ENCODE measurements at regions not wholly inside any gene's neighbourhood (a gene's known extent, or its start where the extent isn't known, plus 50 kb on each side); places are given as distances from the start of the nearest gene placed in this dataset.
A peak's percentile ranks its signal among the peaks of the same experiment; 100 is the strongest.

DNA sequence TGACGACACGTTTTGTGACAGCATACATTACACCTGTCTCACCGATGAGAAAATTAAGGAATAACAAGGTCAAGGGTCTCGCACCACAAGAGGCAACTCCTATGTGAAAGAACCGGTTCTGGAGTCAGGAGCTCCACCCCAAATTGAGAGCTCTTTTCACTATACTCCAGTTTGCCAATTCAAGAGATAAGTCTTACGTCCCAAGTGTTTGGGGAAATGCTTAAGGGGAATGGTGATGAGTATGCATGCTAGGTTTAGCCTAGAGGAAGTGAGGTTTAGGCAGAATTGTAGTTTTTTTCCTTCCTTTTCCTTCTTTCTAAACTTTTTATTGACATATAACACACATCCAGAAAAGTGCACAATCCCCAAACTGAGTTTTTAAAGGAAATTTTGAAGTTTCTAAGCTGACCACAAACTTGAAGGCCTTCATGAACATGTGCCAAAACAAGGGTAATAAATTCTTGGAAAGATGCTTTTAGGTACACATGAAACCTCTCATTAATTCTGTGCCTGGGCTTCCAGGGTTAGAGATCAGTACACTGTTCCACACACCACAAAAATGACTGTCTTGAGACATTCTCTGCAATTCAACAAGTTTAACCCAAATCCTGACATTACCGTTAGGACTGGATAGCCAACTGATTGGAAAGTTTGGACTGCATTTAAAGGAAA, 127.6 kb upstream of the SLC1A3 start:
- Histone ChIP-seq H3K27me3 (no peaks in the 10 kb centered on the region), H3K4me3 (no peak overlapping the region), H3K4me1 (no peaks in the 10 kb centered on the region), H3K27ac (no peak overlapping the region), H3K9me3 (no peaks in the 10 kb centered on the region), H3K36me3 (no peaks in the 10 kb centered on the region)
- 75% methylated on average over 7 of the region's 7 CpGs for WGBS
- no peak for TF ChIP-seq POLR2AphosphoS5 (IDR thresholded peaks at IDR 0.05)
- no peak for TF ChIP-seq POLR2A (IDR thresholded peaks at IDR 0.05)
- TF ChIP-seq EP300 (IDR thresholded peaks at IDR 0.05): no peak
- no peak for TF ChIP-seq CTCF (IDR thresholded peaks at IDR 0.05)
- DNase-seq (ENCODE audit: low spot score in 2 of 2): no peak

GRCh38 chr5:36481454-36482120, 124.8 kb upstream of the SLC1A3 start:
- Histone ChIP-seq H3K4me3 (no peak overlapping the region), H3K4me1 (no peaks in the 10 kb centered on the region), H3K36me3 (no peaks in the 10 kb centered on the region), H3K27ac (no peak overlapping the region), H3K9me3 (no peaks in the 10 kb centered on the region), H3K27me3 (no peaks in the 10 kb centered on the region)
- no peak for TF ChIP-seq POLR2A (IDR thresholded peaks at IDR 0.05)
- WGBS: 56% methylated on average over 5 of the region's 5 CpGs
- DNase-seq (ENCODE audit: low spot score in 2 of 2): no peak

DNA sequence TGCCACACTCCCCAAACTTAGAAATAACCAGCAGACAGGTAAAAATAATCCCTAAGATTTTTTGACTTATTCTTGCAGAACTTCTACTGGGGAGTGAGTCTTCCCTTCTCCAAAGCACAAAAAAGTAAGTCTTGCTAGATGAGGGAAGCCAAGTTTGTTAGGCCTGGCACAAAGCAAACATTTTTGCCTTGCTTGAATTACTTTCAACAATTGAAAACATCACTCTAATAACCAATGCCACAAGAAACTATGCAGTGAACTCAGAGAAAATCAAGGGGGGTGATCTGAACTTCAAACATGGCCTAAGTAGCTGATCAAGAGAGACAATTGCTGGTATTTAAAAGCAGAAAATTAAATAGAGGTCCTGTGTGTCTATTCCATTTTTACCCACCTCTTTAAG, 123.6 kb upstream of the SLC1A3 start:
- Histone ChIP-seq H3K9me3 (no peaks in the 10 kb centered on the region), H3K27ac (no peak overlapping the region), H3K36me3 (no peaks in the 10 kb centered on the region), H3K4me1 (no peaks in the 10 kb centered on the region), H3K27me3 (no peaks in the 10 kb centered on the region), H3K4me3 (no peak overlapping the region)
- TF ChIP-seq EP300 (IDR thresholded peaks at IDR 0.05): no peak
- TF ChIP-seq POLR2A (IDR thresholded peaks at IDR 0.05): no peak
- no peak for TF ChIP-seq CTCF (IDR thresholded peaks at IDR 0.05)
- TF ChIP-seq POLR2AphosphoS5 (IDR thresholded peaks at IDR 0.05): no peak
- DNase-seq (ENCODE audit: low spot score in 2 of 2): no peak

- H3K36me3 ChIP-seq: no peaks in the 10 kb centered on the region
- H3K9me3 ChIP-seq: no peaks in the 10 kb centered on the region
- TF ChIP-seq CTCF (IDR thresholded peaks at IDR 0.05) (no peak), POLR2AphosphoS5 (IDR thresholded peaks at IDR 0.05) (no peak), EP300 (IDR thresholded peaks at IDR 0.05) (no peak), POLR2A (IDR thresholded peaks at IDR 0.05) (no peak)
- no peak overlapping the region for H3K4me3 ChIP-seq
- DNase-seq (ENCODE audit: low spot score in 2 of 2): no peak
- no peak overlapping the region for H3K27ac ChIP-seq
- 94% methylated on average over 5 of the region's 5 CpGs for WGBS
- H3K27me3 ChIP-seq: no peaks in the 10 kb centered on the region
- H3K4me1 ChIP-seq: peaks cover 7% of the 10 kb centered on the region
These were observed 116.9 kb upstream of the SLC1A3 start for GRCh38 chr5:36489505-36489904.

DNA sequence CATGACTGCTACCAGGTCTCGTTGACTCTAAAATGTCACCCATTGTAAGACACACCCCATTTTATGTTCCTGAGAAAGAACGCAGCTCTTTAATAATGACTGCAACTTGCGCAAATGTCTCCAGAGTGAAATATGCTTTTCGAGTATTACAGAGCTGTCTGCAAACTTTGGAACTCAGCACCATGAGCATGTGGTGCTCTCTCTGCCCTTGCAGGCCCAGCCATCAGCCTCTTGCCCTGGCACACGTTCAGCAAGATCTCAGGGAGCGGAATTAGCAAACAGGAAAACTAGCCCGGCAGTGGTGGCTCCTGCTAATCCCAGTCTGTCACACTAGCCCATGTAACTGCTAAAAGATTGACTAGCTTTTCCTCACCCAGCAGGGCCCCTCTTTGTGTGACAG, 114.5 kb upstream of the SLC1A3 start:
- 27% methylated on average over 7 of the region's 7 CpGs for WGBS
- TF ChIP-seq POLR2AphosphoS5 (IDR thresholded peaks at IDR 0.05) (no peak), EP300 (IDR thresholded peaks at IDR 0.05) (no peak), POLR2A (IDR thresholded peaks at IDR 0.05) (no peak), CTCF (IDR thresholded peaks at IDR 0.05) (no peak)
- H3K36me3 ChIP-seq: no peaks in the 10 kb centered on the region

More for the DNA sequence above, 114.5 kb upstream of the SLC1A3 start:
- Histone ChIP-seq H3K4me1 (peaks cover 17% of the 10 kb centered on the region), H3K27me3 (no peaks in the 10 kb centered on the region), H3K27ac (no peak overlapping the region), H3K4me3 (no peak overlapping the region), H3K9me3 (no peaks in the 10 kb centered on the region)
- peak in 1 of 2 donors; percentile 69 for DNase-seq (ENCODE audit: low spot score in 2 of 2)

All from suprapubic skin (tissue), 4 donors.